ENCODE measurements at regions not wholly inside any gene's neighbourhood (a gene's known extent, or its start where the extent isn't known, plus 50 kb on each side); places are given as distances from the start of the nearest gene placed in this dataset.

DNA sequence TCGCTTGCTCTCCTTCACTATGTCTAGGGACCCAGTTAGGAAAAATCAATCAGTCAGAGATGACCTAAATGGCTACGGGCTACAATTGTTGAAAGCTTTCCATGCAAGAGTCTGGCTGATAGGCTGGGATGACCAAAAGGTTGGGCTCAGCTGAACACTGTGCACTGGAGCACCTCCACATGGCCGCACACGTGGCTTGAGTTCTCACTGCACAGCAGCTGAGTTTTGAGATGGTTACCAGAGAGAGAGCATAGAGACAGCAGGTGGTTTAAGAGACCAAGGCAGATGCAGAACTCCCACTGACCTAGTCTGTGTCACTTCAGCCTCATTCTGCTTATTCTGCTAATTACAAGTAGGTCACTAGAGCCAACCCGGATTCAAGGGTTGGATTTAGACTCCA, 2354.8 kb upstream of the C9orf72 start:
- TF ChIP-seq, protein P1, sequence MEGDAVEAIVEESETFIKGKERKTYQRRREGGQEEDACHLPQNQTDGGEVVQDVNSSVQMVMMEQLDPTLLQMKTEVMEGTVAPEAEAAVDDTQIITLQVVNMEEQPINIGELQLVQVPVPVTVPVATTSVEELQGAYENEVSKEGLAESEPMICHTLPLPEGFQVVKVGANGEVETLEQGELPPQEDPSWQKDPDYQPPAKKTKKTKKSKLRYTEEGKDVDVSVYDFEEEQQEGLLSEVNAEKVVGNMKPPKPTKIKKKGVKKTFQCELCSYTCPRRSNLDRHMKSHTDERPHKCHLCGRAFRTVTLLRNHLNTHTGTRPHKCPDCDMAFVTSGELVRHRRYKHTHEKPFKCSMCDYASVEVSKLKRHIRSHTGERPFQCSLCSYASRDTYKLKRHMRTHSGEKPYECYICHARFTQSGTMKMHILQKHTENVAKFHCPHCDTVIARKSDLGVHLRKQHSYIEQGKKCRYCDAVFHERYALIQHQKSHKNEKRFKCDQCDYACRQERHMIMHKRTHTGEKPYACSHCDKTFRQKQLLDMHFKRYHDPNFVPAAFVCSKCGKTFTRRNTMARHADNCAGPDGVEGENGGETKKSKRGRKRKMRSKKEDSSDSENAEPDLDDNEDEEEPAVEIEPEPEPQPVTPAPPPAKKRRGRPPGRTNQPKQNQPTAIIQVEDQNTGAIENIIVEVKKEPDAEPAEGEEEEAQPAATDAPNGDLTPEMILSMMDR (IDR thresholded peaks at IDR 0.05): no peak
- CTCF ChIA-PET: no interaction called here
- H3K9me3 Mint-ChIP-seq: peaks cover 3% of the 10 kb centered on the region

DNA sequence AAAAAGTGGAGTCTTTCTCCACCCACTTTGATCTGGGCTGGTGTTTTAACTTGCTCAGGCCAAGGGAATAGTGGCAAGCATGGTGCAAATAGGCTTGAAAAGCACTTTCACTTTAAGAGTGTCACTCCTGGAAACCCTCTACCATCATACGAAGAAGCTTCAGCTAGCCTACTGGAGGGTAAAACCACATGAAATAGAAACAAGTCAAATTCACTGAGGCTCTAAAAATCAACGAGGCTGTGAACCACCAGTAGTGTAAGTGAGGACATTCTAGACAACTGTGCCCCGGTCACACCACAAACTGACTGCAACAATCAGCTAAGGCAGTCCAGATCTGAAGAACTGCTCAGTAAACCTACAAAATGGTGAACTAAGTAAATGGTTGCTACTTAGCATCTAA, 2366.3 kb upstream of the C9orf72 start:
- H3K27me3 Mint-ChIP-seq: no peaks in the 10 kb centered on the region
- no peak overlapping the region for H3K27ac Mint-ChIP-seq
- intact Hi-C loops (cut with micrococcal nuclease): no loop called here
- DNase-seq: no peak
- POLR2A ChIA-PET: no interaction called here
- TF ChIP-seq, protein P1 (IDR thresholded peaks at IDR 0.05): no peak
- CTCF ChIA-PET: no interaction called here
- H3K4me1 Mint-ChIP-seq (ENCODE audit: low read depth): no peaks in the 10 kb centered on the region
- H3K4me3 Mint-ChIP-seq: no peak overlapping the region
- no peaks in the 10 kb centered on the region for H3K36me3 Mint-ChIP-seq (ENCODE audit: low read depth)
- H3K9me3 Mint-ChIP-seq: peaks cover 13% of the 10 kb centered on the region
- no peak for ATAC-seq

More for the DNA sequence above, 2354.8 kb upstream of the C9orf72 start:
- intact Hi-C loops (cut with micrococcal nuclease): no loop called here
- H3K4me3 Mint-ChIP-seq: no peak overlapping the region
- H3K4me1 Mint-ChIP-seq (ENCODE audit: low read depth): no peaks in the 10 kb centered on the region
- DNase-seq (no peak), ATAC-seq (no peak)
- no peaks in the 10 kb centered on the region for H3K27me3 Mint-ChIP-seq
- H3K36me3 Mint-ChIP-seq (ENCODE audit: low read depth): no peaks in the 10 kb centered on the region
- H3K27ac Mint-ChIP-seq: no peak overlapping the region
- POLR2A ChIA-PET: no interaction called here

DNA sequence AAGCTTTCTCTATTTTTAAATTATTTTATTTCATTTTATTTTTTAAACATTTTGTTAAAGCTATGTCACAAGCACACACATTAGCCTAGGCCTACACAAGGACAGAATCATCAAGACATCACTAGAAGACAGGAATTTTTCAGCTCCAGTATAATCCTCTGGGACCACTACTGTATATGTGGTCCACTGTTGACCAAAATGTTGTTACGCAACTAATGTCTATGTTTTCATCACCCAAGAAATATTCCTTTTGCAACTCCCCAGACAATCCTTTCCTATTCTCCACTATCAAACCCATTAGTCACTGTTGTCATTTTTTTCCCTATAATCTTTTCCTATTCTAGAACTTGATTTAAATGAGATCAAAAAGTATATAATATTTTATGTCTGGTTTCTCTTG, 2371.7 kb upstream of the C9orf72 start:
- no peak for ATAC-seq
- TF ChIP-seq, protein P1 (IDR thresholded peaks at IDR 0.05): no peak
- H3K27me3 Mint-ChIP-seq: no peaks in the 10 kb centered on the region
- no peaks in the 10 kb centered on the region for H3K36me3 Mint-ChIP-seq (ENCODE audit: low read depth)
- ChIA-PET CTCF (no interaction called here), POLR2A (no interaction called here)
- H3K9me3 Mint-ChIP-seq: peaks cover 2% of the 10 kb centered on the region
- no peak overlapping the region for H3K27ac Mint-ChIP-seq
- H3K4me1 Mint-ChIP-seq (ENCODE audit: low read depth): no peaks in the 10 kb centered on the region
- DNase-seq: no peak
- no peak overlapping the region for H3K4me3 Mint-ChIP-seq
- intact Hi-C loops (cut with micrococcal nuclease): no loop called here

DNA sequence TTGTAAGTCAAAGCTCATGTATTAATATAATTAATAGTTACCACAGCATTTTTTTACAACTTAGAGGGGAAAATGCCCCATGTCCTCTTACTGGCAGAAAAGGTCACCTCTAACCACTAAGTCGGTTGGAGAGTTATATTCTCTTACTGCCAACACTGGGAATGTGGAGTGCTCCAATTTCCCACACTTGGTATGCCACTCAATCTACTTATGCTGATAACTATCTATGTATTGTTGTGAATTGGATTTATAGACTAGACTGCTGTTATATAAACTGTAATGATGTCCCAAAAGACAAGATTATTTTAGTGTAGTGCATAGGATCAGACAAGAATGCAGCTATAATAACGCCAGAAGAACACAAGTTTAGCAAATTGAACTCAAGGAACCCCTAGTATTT, 2385.2 kb upstream of the C9orf72 start:
- Mint-ChIP-seq H3K4me3 (no peak overlapping the region), H3K4me1 (ENCODE audit: low read depth) (no peaks in the 10 kb centered on the region), H3K27me3 (no peaks in the 10 kb centered on the region), H3K27ac (no peak overlapping the region), H3K9me3 (no peaks in the 10 kb centered on the region), H3K36me3 (ENCODE audit: low read depth) (no peaks in the 10 kb centered on the region)
- DNase-seq (no peak), ATAC-seq (no peak)
- ChIA-PET POLR2A (no interaction called here), CTCF (no interaction called here)
- intact Hi-C loops (cut with micrococcal nuclease): no loop called here
- TF ChIP-seq, protein P1 (IDR thresholded peaks at IDR 0.05): no peak

DNA sequence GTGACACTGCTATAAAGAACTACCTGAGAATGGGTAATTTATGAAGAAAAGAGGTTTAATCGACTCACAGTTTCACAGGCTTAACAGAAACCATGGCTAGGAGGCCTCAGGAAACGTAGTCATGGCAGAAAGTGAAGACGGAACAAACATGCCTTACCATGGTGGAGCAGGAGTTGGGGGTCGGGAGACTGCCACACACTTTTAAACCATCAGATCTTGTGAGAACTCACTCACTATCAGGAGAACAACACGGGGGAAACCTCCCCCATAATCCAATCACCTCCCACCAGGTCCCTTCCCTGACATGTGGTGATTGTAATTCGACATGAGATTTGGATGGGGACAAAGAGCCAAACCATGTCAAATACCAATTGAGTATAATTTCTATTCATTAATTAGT, 2392.6 kb upstream of the C9orf72 start:
- Mint-ChIP-seq H3K27me3 (no peaks in the 10 kb centered on the region), H3K36me3 (ENCODE audit: low read depth) (no peaks in the 10 kb centered on the region), H3K9me3 (no peaks in the 10 kb centered on the region), H3K4me3 (no peak overlapping the region), H3K27ac (no peak overlapping the region), H3K4me1 (ENCODE audit: low read depth) (no peaks in the 10 kb centered on the region)
- CTCF ChIA-PET: no interaction called here
- POLR2A ChIA-PET: no interaction called here
- TF ChIP-seq, protein P1 (IDR thresholded peaks at IDR 0.05): no peak
- intact Hi-C loops (cut with micrococcal nuclease): no loop called here
- DNase-seq: no peak
- no peak for ATAC-seq
